GM12878 (cell line): ENCODE measurements at regions not wholly inside any gene's neighbourhood (a gene's known extent, or its start where the extent isn't known, plus 50 kb on each side); places are given as distances from the start of the nearest gene placed in this dataset.

Experiments used
- CEBPB ChIP-seq, 2 experiments: fragments of 150-350 bp in 1 of 2; IDR thresholded peaks; 2 replicates each; pipeline ENCODE4 v1.6.1; 2012 to 2014; ENCODE audit warnings: low read depth in 2 of 2, low read length in 2 of 2, borderline replicate concordance in 1 of 2, inconsistent platforms in 1 of 2
- GABPA ChIP-seq: IDR thresholded peaks from 2 replicates; pipeline ENCODE4 v1.6.1; 2014; ENCODE audit warnings: antibody characterized with exemption, low read depth, mild to moderate bottlenecking, inconsistent platforms
- MXI1 ChIP-seq: fragments of 150-350 bp; IDR thresholded peaks from 2 replicates; pipeline ENCODE4 v1.6.1; 2011; ENCODE audit warnings: low read depth, mild to moderate bottlenecking, inconsistent platforms, low read length, improper control_type of control experiment
- MYC ChIP-seq: IDR thresholded peaks from 2 replicates; pipeline ENCODE4 v1.6.1; 2011; ENCODE audit warnings: mild to moderate bottlenecking, low read length, moderate library complexity, inconsistent platforms; ENCODE audit not compliant: insufficient read depth, insufficient replicate concordance, insufficient read length, severe bottlenecking
- NFYA ChIP-seq: IDR thresholded peaks from 2 replicates; pipeline ENCODE4 v1.6.1; 2011; ENCODE audit warnings: low read depth, mild to moderate bottlenecking, low read length, improper control_type of control experiment, borderline replicate concordance
- NFYB ChIP-seq: IDR thresholded peaks from 2 replicates; pipeline ENCODE4 v1.6.1; 2011; ENCODE audit warnings: low read depth, mild to moderate bottlenecking, low read length, improper control_type of control experiment, moderate library complexity; ENCODE audit not compliant: insufficient read depth
- POLR2A ChIP-seq: IDR thresholded peaks from 2 replicates; pipeline ENCODE4 v1.6.1; 2011; ENCODE audit warnings: low read depth, mild to moderate bottlenecking, low read length
- SMAD1 ChIP-seq: fragments of 450-650 bp; IDR thresholded peaks from 2 replicates; pipeline ENCODE4 v1.6.1; 2018; ENCODE audit warnings: mild to moderate bottlenecking, low read depth; ENCODE audit not compliant: partially characterized antibody
- STAT1 ChIP-seq: fragments of 450-650 bp; conservative IDR thresholded peaks from 2 replicates; pipeline ENCODE4 v1.6.1; 2014; ENCODE audit warnings: antibody characterized with exemption, mild to moderate bottlenecking
- YY1 ChIP-seq: IDR thresholded peaks from 2 replicates; pipeline ENCODE4 v1.6.1; 2011; ENCODE audit warnings: low read depth, mild to moderate bottlenecking, low read length
- TF ChIP-seq, protein P1 (sequence below): fragments of 450-650 bp; IDR thresholded peaks from 2 replicates; pipeline ENCODE4 v1.6.1; 2017; ENCODE audit warnings: mild to moderate bottlenecking
- TF ChIP-seq, protein P2 (sequence below), 3 experiments: IDR thresholded peaks in 2 of 3; conservative IDR thresholded peaks in 1 of 3; 2 replicates each; pipeline ENCODE4 v1.5.1; 2011; ENCODE audit warnings: low read depth in 3 of 3, low read length in 3 of 3, mild to moderate bottlenecking in 3 of 3, control low read depth in 2 of 3, moderate library complexity in 2 of 3, inconsistent platforms in 1 of 3, mixed read lengths in 1 of 3; ENCODE audit not compliant: control insufficient read depth in 2 of 3, insufficient read depth in 1 of 3; ENCODE audit errors: extremely low read depth in 1 of 3

GRCh38 chr21:16310176-16310575 lies 580.4 kb downstream of the USP25 start:
- TF ChIP-seq NFYA (no peak), MXI1 (no peak), SMAD1 (no peak), POLR2A (no peak), MYC (no peak), CEBPB (IDR thresholded peaks at IDR 0.05; ENCODE audit: borderline replicate concordance in 1 of 2, low read depth in 2 of 2, low read length in 2 of 2) (no peak), YY1 (no peak), NFYB (no peak), GABPA (no peak), STAT1 (no peak)
- TF ChIP-seq, protein P1, sequence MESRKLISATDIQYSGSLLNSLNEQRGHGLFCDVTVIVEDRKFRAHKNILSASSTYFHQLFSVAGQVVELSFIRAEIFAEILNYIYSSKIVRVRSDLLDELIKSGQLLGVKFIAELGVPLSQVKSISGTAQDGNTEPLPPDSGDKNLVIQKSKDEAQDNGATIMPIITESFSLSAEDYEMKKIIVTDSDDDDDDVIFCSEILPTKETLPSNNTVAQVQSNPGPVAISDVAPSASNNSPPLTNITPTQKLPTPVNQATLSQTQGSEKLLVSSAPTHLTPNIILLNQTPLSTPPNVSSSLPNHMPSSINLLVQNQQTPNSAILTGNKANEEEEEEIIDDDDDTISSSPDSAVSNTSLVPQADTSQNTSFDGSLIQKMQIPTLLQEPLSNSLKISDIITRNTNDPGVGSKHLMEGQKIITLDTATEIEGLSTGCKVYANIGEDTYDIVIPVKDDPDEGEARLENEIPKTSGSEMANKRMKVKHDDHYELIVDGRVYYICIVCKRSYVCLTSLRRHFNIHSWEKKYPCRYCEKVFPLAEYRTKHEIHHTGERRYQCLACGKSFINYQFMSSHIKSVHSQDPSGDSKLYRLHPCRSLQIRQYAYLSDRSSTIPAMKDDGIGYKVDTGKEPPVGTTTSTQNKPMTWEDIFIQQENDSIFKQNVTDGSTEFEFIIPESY: no peak
- TF ChIP-seq, protein P2, sequence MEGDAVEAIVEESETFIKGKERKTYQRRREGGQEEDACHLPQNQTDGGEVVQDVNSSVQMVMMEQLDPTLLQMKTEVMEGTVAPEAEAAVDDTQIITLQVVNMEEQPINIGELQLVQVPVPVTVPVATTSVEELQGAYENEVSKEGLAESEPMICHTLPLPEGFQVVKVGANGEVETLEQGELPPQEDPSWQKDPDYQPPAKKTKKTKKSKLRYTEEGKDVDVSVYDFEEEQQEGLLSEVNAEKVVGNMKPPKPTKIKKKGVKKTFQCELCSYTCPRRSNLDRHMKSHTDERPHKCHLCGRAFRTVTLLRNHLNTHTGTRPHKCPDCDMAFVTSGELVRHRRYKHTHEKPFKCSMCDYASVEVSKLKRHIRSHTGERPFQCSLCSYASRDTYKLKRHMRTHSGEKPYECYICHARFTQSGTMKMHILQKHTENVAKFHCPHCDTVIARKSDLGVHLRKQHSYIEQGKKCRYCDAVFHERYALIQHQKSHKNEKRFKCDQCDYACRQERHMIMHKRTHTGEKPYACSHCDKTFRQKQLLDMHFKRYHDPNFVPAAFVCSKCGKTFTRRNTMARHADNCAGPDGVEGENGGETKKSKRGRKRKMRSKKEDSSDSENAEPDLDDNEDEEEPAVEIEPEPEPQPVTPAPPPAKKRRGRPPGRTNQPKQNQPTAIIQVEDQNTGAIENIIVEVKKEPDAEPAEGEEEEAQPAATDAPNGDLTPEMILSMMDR (IDR thresholded peaks at IDR 0.05 in 2 of 3, conservative IDR thresholded peaks at IDR 0.05 in 1 of 3; ENCODE audit: control insufficient read depth in 2 of 3, extremely low read depth in 1 of 3, insufficient read depth in 1 of 3, low read depth in 3 of 3, low read length in 3 of 3): no peak
